Lung (tissue), 11 donors: ENCODE measurements at regions not wholly inside any gene's neighbourhood (a gene's known extent, or its start where the extent isn't known, plus 50 kb on each side); places are given as distances from the start of the nearest gene placed in this dataset.
"Not testable (repeated sequence)": the region's sequence is repeated elsewhere in the genome, so short reads cannot be mapped to it uniquely, and the experiment has no call there.

Experiments
- ATAC-seq: fragments of 200-7000 bp; cut with Tn5 transposase; one replicate; pipeline ENCODE4 v1.9.1; 2020; ENCODE audit warnings: moderate number of reproducible peaks; ENCODE audit not compliant: insufficient read depth, low FRiP score
- DNase-seq, 3 donors: peaks; one replicate each; pipeline ENCODE4 v3.0.0-alpha.2; 2013 to 2017
- H3K27ac ChIP-seq, 2 donors: one replicate each; pipeline ENCODE4 v1.5.1; 2013; ENCODE audit warnings: mild to moderate bottlenecking in 2 of 2, moderate library complexity in 2 of 2, control low read depth in 1 of 2, inconsistent platforms in 1 of 2, low read depth in 1 of 2, low read length in 1 of 2
- H3K27me3 ChIP-seq, 3 donors: one replicate each; pipeline ENCODE4 v1.5.1; 2013; ENCODE audit warnings: low read length in 2 of 3; ENCODE audit not compliant: control insufficient read depth in 3 of 3, insufficient read depth in 3 of 3
- H3K36me3 ChIP-seq, 4 donors: one replicate each; pipeline ENCODE4 v1.5.1; 2013; ENCODE audit warnings: low read length in 4 of 4, mild to moderate bottlenecking in 1 of 4, moderate library complexity in 1 of 4; ENCODE audit not compliant: control insufficient read depth in 4 of 4, insufficient read depth in 4 of 4
- H3K4me1 ChIP-seq, 5 donors: one replicate each; pipeline ENCODE4 v1.5.1; 2013; ENCODE audit warnings: low read length in 5 of 5, mild to moderate bottlenecking in 2 of 5, moderate library complexity in 1 of 5; ENCODE audit not compliant: control insufficient read depth in 5 of 5, insufficient read depth in 5 of 5
- H3K4me3 ChIP-seq: one replicate; pipeline ENCODE4 v1.5.1; 2013; ENCODE audit warnings: mild to moderate bottlenecking, control low read depth, moderate library complexity
- H3K9ac ChIP-seq, 2 donors: one replicate each; pipeline ENCODE4 v1.5.1; 2013; ENCODE audit warnings: low read length in 2 of 2, control low read depth in 1 of 2; ENCODE audit not compliant: insufficient read depth in 1 of 2
- H3K9me3 ChIP-seq, 4 donors: one replicate each; pipeline ENCODE4 v1.5.1; 2013; ENCODE audit warnings: low read length in 3 of 4, mild to moderate bottlenecking in 1 of 4, moderate library complexity in 1 of 4; ENCODE audit not compliant: control insufficient read depth in 4 of 4, insufficient read depth in 3 of 4
- WGBS, 2 donors: extraction: QIAGEN DNeasy Blood & Tissue Kit; methylation state at CpG; one replicate each; pipeline ENCODE4 v1.1.7; 2013; 5-methylcytosine and 5-hydroxymethylcytosine counted together
- TF ChIP-seq, protein P1 (sequence below): IDR thresholded peaks from 2 replicates; pipeline ENCODE4 v1.5.1; 2012; ENCODE audit warnings: mild to moderate bottlenecking; ENCODE audit errors: control extremely low read depth, extremely low read depth
- donor health status: control.
- donor health status: control.
- donor health status: Bipolar disorder and iron deficiency.
- donor health status: healthy.
- donor health status: DM: yes; HTN: yes; CAD: no.

DNA sequence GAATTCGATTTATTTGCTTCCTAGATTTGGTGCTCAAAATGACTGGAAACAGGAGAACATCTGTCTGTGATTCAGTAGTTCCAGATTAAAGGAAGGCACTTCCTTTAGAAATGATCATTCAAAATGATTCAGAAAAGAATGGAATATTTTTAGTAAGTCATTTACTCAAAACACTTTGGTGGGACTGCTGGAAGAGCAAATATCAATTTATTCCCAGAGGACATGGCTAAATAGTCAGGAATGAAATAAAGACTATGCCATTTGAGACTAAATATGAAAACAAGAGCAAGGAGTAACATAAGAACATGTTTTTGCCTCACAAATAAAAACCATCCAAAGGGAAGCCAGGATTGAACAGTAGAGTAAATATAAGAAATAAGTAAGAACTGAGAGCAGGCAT, 138.6 kb upstream of the RASA1 start:
- TF ChIP-seq, protein P1, sequence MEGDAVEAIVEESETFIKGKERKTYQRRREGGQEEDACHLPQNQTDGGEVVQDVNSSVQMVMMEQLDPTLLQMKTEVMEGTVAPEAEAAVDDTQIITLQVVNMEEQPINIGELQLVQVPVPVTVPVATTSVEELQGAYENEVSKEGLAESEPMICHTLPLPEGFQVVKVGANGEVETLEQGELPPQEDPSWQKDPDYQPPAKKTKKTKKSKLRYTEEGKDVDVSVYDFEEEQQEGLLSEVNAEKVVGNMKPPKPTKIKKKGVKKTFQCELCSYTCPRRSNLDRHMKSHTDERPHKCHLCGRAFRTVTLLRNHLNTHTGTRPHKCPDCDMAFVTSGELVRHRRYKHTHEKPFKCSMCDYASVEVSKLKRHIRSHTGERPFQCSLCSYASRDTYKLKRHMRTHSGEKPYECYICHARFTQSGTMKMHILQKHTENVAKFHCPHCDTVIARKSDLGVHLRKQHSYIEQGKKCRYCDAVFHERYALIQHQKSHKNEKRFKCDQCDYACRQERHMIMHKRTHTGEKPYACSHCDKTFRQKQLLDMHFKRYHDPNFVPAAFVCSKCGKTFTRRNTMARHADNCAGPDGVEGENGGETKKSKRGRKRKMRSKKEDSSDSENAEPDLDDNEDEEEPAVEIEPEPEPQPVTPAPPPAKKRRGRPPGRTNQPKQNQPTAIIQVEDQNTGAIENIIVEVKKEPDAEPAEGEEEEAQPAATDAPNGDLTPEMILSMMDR: no peak
- DNase-seq: no peak
- 83 to 88% methylated on average over 1 of the region's 1 CpG for WGBS, 2 donors
- ATAC-seq: no peak
- H3K27me3 ChIP-seq: no peaks in the 10 kb centered on the region
- H3K36me3 ChIP-seq: no peaks in the 10 kb centered on the region
- no peaks in the 10 kb centered on the region for H3K9me3 ChIP-seq
- no peak overlapping the region for H3K4me3 ChIP-seq
- no peak overlapping the region for H3K27ac ChIP-seq
- H3K4me1 ChIP-seq: no peaks in the 10 kb centered on the region
- no peak overlapping the region for H3K9ac ChIP-seq

- TF ChIP-seq, protein P1: no peak
- H3K27me3 ChIP-seq: no peaks in the 10 kb centered on the region
- H3K9ac ChIP-seq: no peak overlapping the region
- H3K4me1 ChIP-seq: no peaks in the 10 kb centered on the region
- H3K9me3 ChIP-seq: no peaks in the 10 kb centered on the region
- H3K27ac ChIP-seq: no peak overlapping the region
- H3K4me3 ChIP-seq: no peak overlapping the region
- ATAC-seq: no peak
- no peaks in the 10 kb centered on the region for H3K36me3 ChIP-seq
- DNase-seq: no peak
These were observed 135.0 kb upstream of the RASA1 start for GRCh38 chr5:87132696-87133095.

DNA sequence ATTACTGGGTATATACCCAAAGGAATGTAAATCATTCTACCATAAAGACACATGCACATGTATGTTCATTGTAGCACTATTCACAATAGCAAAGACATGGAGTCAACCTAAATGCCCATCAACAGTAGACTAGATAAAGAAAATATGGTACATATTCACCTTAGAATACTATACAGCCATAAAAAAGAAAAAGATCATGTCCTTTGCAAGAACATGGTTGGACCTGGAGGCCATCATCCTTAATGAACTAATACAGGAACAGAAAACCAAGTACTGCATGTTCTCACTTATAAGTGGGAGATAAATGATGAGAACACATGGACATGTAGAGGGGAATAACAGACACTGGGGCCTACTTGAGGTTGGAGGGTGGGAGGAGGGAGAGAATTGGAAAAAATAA, 133.2 kb upstream of the RASA1 start:
- not testable (repeated sequence) for H3K27ac ChIP-seq, ATAC-seq, H3K36me3 ChIP-seq

GRCh38 chr5:87136096-87136495, 131.6 kb upstream of the RASA1 start:
- no peaks in the 10 kb centered on the region for H3K27me3 ChIP-seq
- H3K36me3 ChIP-seq: no peaks in the 10 kb centered on the region
- no peaks in the 10 kb centered on the region for H3K4me1 ChIP-seq
- H3K27ac ChIP-seq: no peak overlapping the region
- H3K4me3 ChIP-seq: no peak overlapping the region
- ATAC-seq (peak; percentile 58), DNase-seq (peak in 2 of 3 donors; percentile 14 to 26)
- TF ChIP-seq, protein P1: no peak
- WGBS, 2 donors: 41 to 50% methylated on average over 1 of the region's 1 CpG
- no peaks in the 10 kb centered on the region for H3K9me3 ChIP-seq
- H3K9ac ChIP-seq: no peak overlapping the region

More for the DNA sequence above, 133.2 kb upstream of the RASA1 start:
- not testable (repeated sequence) for H3K9ac ChIP-seq, H3K9me3 ChIP-seq, H3K4me3 ChIP-seq, H3K4me1 ChIP-seq, H3K27me3 ChIP-seq, DNase-seq
